ENCODE measurements at regions not wholly inside any gene's neighbourhood (a gene's known extent, or its start where the extent isn't known, plus 50 kb on each side); places are given as distances from the start of the nearest gene placed in this dataset.

DNA sequence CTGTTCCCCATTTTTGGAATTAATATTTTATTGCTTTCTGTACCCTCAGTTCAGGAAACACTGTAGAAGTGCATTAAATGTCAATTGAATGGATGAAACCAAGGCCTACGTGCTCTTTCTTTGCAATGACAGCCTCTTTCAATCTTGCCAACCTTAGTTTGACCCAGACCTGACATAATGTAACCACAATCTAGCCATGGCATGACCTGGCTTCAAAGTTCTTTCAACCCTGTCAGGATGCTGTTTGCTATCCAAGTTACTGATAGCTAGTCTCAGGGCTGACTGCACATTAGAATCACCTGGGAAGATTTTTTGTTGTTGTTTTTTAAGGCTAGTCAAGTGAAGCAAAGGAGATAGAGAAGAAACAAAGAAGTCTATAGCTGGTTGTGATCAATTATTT is 190.9 kb upstream of the PKDCC start:
- TF ChIP-seq, protein P1, sequence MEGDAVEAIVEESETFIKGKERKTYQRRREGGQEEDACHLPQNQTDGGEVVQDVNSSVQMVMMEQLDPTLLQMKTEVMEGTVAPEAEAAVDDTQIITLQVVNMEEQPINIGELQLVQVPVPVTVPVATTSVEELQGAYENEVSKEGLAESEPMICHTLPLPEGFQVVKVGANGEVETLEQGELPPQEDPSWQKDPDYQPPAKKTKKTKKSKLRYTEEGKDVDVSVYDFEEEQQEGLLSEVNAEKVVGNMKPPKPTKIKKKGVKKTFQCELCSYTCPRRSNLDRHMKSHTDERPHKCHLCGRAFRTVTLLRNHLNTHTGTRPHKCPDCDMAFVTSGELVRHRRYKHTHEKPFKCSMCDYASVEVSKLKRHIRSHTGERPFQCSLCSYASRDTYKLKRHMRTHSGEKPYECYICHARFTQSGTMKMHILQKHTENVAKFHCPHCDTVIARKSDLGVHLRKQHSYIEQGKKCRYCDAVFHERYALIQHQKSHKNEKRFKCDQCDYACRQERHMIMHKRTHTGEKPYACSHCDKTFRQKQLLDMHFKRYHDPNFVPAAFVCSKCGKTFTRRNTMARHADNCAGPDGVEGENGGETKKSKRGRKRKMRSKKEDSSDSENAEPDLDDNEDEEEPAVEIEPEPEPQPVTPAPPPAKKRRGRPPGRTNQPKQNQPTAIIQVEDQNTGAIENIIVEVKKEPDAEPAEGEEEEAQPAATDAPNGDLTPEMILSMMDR (IDR thresholded peaks at IDR 0.05) = no peak
- TF ChIP-seq POLR2A (IDR thresholded peaks at IDR 0.05) = no peak

Data from uterus (tissue), 2 donors.